ENCODE measurements at regions not wholly inside any gene's neighbourhood (a gene's known extent, or its start where the extent isn't known, plus 50 kb on each side); places are given as distances from the start of the nearest gene placed in this dataset.

DNA sequence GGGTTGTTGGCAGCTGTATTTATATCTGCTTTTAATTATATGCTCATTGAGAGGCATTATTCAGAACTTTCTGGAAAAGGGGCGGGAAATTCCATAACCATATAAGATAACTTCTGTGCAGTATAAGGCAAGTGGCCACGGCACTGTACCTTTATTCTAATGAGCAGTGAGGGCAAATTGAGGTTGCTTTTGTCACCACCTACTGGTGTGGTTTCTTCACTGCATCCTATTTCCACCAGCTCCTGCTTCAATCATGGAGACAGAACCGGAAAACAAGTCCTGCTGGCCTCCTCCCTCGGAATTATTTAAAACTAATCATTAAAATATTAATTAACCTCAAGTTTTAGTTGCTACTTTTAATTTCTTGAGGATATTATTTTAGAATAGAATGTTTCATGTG is 759.4 kb downstream of the CBLN2 start:
- TF ChIP-seq, protein P1, sequence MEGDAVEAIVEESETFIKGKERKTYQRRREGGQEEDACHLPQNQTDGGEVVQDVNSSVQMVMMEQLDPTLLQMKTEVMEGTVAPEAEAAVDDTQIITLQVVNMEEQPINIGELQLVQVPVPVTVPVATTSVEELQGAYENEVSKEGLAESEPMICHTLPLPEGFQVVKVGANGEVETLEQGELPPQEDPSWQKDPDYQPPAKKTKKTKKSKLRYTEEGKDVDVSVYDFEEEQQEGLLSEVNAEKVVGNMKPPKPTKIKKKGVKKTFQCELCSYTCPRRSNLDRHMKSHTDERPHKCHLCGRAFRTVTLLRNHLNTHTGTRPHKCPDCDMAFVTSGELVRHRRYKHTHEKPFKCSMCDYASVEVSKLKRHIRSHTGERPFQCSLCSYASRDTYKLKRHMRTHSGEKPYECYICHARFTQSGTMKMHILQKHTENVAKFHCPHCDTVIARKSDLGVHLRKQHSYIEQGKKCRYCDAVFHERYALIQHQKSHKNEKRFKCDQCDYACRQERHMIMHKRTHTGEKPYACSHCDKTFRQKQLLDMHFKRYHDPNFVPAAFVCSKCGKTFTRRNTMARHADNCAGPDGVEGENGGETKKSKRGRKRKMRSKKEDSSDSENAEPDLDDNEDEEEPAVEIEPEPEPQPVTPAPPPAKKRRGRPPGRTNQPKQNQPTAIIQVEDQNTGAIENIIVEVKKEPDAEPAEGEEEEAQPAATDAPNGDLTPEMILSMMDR (IDR thresholded peaks at IDR 0.05; ENCODE audit: low read depth, low read length), result peak; percentile 56
- TF ChIP-seq, protein P2, sequence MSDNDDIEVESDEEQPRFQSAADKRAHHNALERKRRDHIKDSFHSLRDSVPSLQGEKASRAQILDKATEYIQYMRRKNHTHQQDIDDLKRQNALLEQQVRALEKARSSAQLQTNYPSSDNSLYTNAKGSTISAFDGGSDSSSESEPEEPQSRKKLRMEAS (IDR thresholded peaks at IDR 0.05; ENCODE audit: low read depth, low read length), result no peak
- TF ChIP-seq POLR2A (IDR thresholded peaks at IDR 0.05; ENCODE audit: extremely low read depth, insufficient read length), result no peak
- no peak for TF ChIP-seq MYC (IDR thresholded peaks at IDR 0.05; ENCODE audit: low read depth, low read length)

All from NB4 (cell line).